ENCODE measurements at regions not wholly inside any gene's neighbourhood (a gene's known extent, or its start where the extent isn't known, plus 50 kb on each side); places are given as distances from the start of the nearest gene placed in this dataset.

DNA sequence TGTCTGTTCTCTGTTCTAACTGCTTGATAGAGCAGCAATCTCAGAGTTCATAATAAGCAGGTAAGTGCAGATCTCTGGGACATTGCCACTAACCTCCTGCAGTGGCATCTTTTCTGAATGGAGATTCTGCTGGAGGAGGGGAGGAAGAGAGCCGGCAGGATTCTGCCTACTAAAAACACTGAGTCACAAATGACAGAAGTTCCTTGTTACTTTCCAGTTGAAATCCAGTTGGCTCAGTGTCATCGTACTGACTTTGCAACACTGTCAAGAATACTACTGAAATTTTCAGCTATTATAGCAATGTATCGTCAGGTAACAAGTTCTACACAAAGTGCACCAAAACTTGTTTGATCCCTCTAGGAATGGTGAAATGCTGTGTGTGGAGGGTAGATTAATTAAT is 79.6 kb upstream of the ST6GAL2 start:
- Histone ChIP-seq H2AFZ (ENCODE audit: insufficient read depth, low read depth, low read length, poor library complexity, severe bottlenecking) (no peak overlapping the region), H3K9me3 (ENCODE audit: control extremely low read depth in 1 of 3, control insufficient read depth in 2 of 3, insufficient read depth in 1 of 3, low read length in 2 of 3) (no peaks in the 10 kb centered on the region), H3K4me2 (replicated peaks; ENCODE audit: low read depth, low read length, poor library complexity, severe bottlenecking) (no peak overlapping the region), H3K27ac (ENCODE audit: low read length in 2 of 2) (no peak overlapping the region), H4K20me1 (ENCODE audit: control insufficient read depth, insufficient read depth, low read length, poor library complexity, severe bottlenecking) (no peaks in the 10 kb centered on the region), H3K79me2 (ENCODE audit: control insufficient read depth, insufficient read depth, low read length) (no peaks in the 10 kb centered on the region), H3K36me3 (replicated peaks in 1 of 2; ENCODE audit: control extremely low read depth in 1 of 2, control insufficient read depth in 1 of 2, extremely low read depth in 1 of 2, insufficient read depth in 2 of 2, low read length in 1 of 2) (no peaks in the 10 kb centered on the region), H3K4me1 (ENCODE audit: control insufficient read depth in 2 of 2, insufficient read depth in 2 of 2, low read length in 2 of 2) (no peaks in the 10 kb centered on the region), H3K9ac (ENCODE audit: low read length) (no peak overlapping the region), H3K27me3 (replicated peaks in 1 of 4; ENCODE audit: control extremely low read depth in 1 of 4, control insufficient read depth in 3 of 4, insufficient read depth in 4 of 4, low read length in 3 of 4) (no peaks in the 10 kb centered on the region), H3K4me3 (ENCODE audit: control extremely low read depth in 1 of 5, extremely low read depth in 1 of 5, insufficient read depth in 1 of 5, low read depth in 2 of 5, low read length in 4 of 5) (no peak overlapping the region)
- TF ChIP-seq EZH2 (IDR thresholded peaks at IDR 0.05; ENCODE audit: borderline replicate concordance, insufficient read depth, low read depth, low read length, poor library complexity, severe bottlenecking) (no peak), CTCF (IDR thresholded peaks at IDR 0.05) (no peak)
- ChIA-PET POLR2A (no interaction called here), CTCF (no interaction called here)
- Mint-ChIP-seq H3K27ac (no peak overlapping the region), H3K4me3 (no peak overlapping the region), H3K4me1 (no peaks in the 10 kb centered on the region), H3K27me3 (no peaks in the 10 kb centered on the region), H3K9me3 (ENCODE audit: insufficient read depth) (no peaks in the 10 kb centered on the region)
- DNase-seq (no peak), ATAC-seq (ENCODE audit: low read depth) (no peak)
- no CpG with 5 or more reads among the region's 3 CpGs for WGBS (ENCODE audit: insufficient coverage)
- intact Hi-C loops (cut with micrococcal nuclease) = no loop called here

GRCh38 chr2:106969777-106970176 is 83.8 kb upstream of the ST6GAL2 start:
- no peaks in the 10 kb centered on the region for H3K27me3 Mint-ChIP-seq
- 100% methylated on average over 2 of the region's 5 CpGs for WGBS (ENCODE audit: insufficient coverage)
- Histone ChIP-seq H3K27me3 (replicated peaks in 1 of 4; ENCODE audit: control extremely low read depth in 1 of 4, control insufficient read depth in 3 of 4, insufficient read depth in 4 of 4, low read length in 3 of 4) (no peaks in the 10 kb centered on the region), H3K36me3 (replicated peaks in 1 of 2; ENCODE audit: control extremely low read depth in 1 of 2, control insufficient read depth in 1 of 2, extremely low read depth in 1 of 2, insufficient read depth in 2 of 2, low read length in 1 of 2) (no peaks in the 10 kb centered on the region), H3K79me2 (ENCODE audit: control insufficient read depth, insufficient read depth, low read length) (no peaks in the 10 kb centered on the region), H3K4me3 (ENCODE audit: control extremely low read depth in 1 of 5, extremely low read depth in 1 of 5, insufficient read depth in 1 of 5, low read depth in 2 of 5, low read length in 4 of 5) (no peak overlapping the region), H2AFZ (ENCODE audit: insufficient read depth, low read depth, low read length, poor library complexity, severe bottlenecking) (no peak overlapping the region), H3K4me2 (replicated peaks; ENCODE audit: low read depth, low read length, poor library complexity, severe bottlenecking) (no peak overlapping the region), H3K9me3 (ENCODE audit: control extremely low read depth in 1 of 3, control insufficient read depth in 2 of 3, insufficient read depth in 1 of 3, low read length in 2 of 3) (peaks cover 0 to 3% (median 0%) of the 10 kb centered on the region in 3 donors), H3K4me1 (ENCODE audit: control insufficient read depth in 2 of 2, insufficient read depth in 2 of 2, low read length in 2 of 2) (no peaks in the 10 kb centered on the region), H3K27ac (ENCODE audit: low read length in 2 of 2) (no peak overlapping the region), H4K20me1 (ENCODE audit: control insufficient read depth, insufficient read depth, low read length, poor library complexity, severe bottlenecking) (no peaks in the 10 kb centered on the region), H3K9ac (ENCODE audit: low read length) (no peak overlapping the region)
- no peak overlapping the region for H3K4me3 Mint-ChIP-seq
- H3K4me1 Mint-ChIP-seq = no peaks in the 10 kb centered on the region
- ChIA-PET POLR2A (no interaction called here), CTCF (no interaction called here)
- intact Hi-C loops (cut with micrococcal nuclease) = no loop called here
- H3K27ac Mint-ChIP-seq = no peak overlapping the region
- ATAC-seq (ENCODE audit: low read depth) (no peak), DNase-seq (no peak)
- no peaks in the 10 kb centered on the region for H3K9me3 Mint-ChIP-seq (ENCODE audit: insufficient read depth)
- TF ChIP-seq CTCF (IDR thresholded peaks at IDR 0.05) (no peak), EZH2 (IDR thresholded peaks at IDR 0.05; ENCODE audit: borderline replicate concordance, insufficient read depth, low read depth, low read length, poor library complexity, severe bottlenecking) (no peak)

All from B cell (primary cell).